ENCODE measurements at regions not wholly inside any gene's neighbourhood (a gene's known extent, or its start where the extent isn't known, plus 50 kb on each side); places are given as distances from the start of the nearest gene placed in this dataset.

DNA sequence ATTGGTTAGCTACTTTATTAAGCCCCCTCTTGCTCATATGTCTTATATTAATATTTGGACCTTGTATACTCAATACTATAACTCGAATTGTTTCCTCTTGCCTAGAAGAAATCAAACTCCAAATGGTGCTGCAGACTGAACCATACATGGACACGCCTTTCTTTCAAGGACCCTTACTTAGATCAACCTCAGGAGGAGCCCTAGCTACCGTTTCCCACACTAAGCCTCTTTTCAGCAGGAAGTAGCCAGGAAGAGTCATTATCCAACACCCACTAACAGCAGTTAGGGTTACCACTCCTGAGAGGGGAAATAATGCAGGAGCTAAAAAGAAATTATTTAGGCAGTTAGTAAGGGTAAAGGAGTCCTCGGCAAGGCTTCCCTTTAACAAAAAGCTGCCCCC, 243.8 kb upstream of the PUM3 start:
- Mint-ChIP-seq H3K36me3 (no peaks in the 10 kb centered on the region), H3K9me3 (peaks cover 11% of the 10 kb centered on the region), H3K4me1 (peaks cover 21% of the 10 kb centered on the region), H3K4me3 (no peak overlapping the region), H3K27me3 (ENCODE audit: low read depth) (no peaks in the 10 kb centered on the region), H3K27ac (peak overlapping the region; percentile 69; the same call in 1 of the 2 replicates)
- TF ChIP-seq, protein P1, sequence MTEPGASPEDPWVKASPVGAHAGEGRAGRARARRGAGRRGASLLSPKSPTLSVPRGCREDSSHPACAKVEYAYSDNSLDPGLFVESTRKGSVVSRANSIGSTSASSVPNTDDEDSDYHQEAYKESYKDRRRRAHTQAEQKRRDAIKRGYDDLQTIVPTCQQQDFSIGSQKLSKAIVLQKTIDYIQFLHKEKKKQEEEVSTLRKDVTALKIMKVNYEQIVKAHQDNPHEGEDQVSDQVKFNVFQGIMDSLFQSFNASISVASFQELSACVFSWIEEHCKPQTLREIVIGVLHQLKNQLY (CRISPR knock-in tag; IDR thresholded peaks at IDR 0.05) = no peak
- TF ChIP-seq, protein P2, sequence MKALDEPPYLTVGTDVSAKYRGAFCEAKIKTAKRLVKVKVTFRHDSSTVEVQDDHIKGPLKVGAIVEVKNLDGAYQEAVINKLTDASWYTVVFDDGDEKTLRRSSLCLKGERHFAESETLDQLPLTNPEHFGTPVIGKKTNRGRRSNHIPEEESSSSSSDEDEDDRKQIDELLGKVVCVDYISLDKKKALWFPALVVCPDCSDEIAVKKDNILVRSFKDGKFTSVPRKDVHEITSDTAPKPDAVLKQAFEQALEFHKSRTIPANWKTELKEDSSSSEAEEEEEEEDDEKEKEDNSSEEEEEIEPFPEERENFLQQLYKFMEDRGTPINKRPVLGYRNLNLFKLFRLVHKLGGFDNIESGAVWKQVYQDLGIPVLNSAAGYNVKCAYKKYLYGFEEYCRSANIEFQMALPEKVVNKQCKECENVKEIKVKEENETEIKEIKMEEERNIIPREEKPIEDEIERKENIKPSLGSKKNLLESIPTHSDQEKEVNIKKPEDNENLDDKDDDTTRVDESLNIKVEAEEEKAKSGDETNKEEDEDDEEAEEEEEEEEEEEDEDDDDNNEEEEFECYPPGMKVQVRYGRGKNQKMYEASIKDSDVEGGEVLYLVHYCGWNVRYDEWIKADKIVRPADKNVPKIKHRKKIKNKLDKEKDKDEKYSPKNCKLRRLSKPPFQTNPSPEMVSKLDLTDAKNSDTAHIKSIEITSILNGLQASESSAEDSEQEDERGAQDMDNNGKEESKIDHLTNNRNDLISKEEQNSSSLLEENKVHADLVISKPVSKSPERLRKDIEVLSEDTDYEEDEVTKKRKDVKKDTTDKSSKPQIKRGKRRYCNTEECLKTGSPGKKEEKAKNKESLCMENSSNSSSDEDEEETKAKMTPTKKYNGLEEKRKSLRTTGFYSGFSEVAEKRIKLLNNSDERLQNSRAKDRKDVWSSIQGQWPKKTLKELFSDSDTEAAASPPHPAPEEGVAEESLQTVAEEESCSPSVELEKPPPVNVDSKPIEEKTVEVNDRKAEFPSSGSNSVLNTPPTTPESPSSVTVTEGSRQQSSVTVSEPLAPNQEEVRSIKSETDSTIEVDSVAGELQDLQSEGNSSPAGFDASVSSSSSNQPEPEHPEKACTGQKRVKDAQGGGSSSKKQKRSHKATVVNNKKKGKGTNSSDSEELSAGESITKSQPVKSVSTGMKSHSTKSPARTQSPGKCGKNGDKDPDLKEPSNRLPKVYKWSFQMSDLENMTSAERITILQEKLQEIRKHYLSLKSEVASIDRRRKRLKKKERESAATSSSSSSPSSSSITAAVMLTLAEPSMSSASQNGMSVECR (CRISPR knock-in tag; IDR thresholded peaks at IDR 0.05; ENCODE audit: borderline replicate concordance) = no peak
- TF ChIP-seq SP1 (CRISPR knock-in tag; conservative IDR thresholded peaks at IDR 0.05) (no peak), FOXJ3 (CRISPR knock-in tag; IDR thresholded peaks at IDR 0.05; ENCODE audit: borderline replicate concordance) (no peak), GRHL2 (CRISPR knock-in tag; IDR thresholded peaks at IDR 0.05; ENCODE audit: insufficient replicate concordance, severe bottlenecking) (no peak), JUN (CRISPR knock-in tag; IDR thresholded peaks at IDR 0.05) (no peak), ZNF219 (CRISPR knock-in tag; IDR thresholded peaks at IDR 0.05; ENCODE audit: borderline replicate concordance) (no peak)
- TF ChIP-seq, protein P3, sequence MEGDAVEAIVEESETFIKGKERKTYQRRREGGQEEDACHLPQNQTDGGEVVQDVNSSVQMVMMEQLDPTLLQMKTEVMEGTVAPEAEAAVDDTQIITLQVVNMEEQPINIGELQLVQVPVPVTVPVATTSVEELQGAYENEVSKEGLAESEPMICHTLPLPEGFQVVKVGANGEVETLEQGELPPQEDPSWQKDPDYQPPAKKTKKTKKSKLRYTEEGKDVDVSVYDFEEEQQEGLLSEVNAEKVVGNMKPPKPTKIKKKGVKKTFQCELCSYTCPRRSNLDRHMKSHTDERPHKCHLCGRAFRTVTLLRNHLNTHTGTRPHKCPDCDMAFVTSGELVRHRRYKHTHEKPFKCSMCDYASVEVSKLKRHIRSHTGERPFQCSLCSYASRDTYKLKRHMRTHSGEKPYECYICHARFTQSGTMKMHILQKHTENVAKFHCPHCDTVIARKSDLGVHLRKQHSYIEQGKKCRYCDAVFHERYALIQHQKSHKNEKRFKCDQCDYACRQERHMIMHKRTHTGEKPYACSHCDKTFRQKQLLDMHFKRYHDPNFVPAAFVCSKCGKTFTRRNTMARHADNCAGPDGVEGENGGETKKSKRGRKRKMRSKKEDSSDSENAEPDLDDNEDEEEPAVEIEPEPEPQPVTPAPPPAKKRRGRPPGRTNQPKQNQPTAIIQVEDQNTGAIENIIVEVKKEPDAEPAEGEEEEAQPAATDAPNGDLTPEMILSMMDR (IDR thresholded peaks at IDR 0.05) = no peak
- TF ChIP-seq, protein P4, sequence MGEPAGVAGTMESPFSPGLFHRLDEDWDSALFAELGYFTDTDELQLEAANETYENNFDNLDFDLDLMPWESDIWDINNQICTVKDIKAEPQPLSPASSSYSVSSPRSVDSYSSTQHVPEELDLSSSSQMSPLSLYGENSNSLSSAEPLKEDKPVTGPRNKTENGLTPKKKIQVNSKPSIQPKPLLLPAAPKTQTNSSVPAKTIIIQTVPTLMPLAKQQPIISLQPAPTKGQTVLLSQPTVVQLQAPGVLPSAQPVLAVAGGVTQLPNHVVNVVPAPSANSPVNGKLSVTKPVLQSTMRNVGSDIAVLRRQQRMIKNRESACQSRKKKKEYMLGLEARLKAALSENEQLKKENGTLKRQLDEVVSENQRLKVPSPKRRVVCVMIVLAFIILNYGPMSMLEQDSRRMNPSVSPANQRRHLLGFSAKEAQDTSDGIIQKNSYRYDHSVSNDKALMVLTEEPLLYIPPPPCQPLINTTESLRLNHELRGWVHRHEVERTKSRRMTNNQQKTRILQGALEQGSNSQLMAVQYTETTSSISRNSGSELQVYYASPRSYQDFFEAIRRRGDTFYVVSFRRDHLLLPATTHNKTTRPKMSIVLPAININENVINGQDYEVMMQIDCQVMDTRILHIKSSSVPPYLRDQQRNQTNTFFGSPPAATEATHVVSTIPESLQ (CRISPR knock-in tag; IDR thresholded peaks at IDR 0.05) = no peak
- TF ChIP-seq, protein P5, sequence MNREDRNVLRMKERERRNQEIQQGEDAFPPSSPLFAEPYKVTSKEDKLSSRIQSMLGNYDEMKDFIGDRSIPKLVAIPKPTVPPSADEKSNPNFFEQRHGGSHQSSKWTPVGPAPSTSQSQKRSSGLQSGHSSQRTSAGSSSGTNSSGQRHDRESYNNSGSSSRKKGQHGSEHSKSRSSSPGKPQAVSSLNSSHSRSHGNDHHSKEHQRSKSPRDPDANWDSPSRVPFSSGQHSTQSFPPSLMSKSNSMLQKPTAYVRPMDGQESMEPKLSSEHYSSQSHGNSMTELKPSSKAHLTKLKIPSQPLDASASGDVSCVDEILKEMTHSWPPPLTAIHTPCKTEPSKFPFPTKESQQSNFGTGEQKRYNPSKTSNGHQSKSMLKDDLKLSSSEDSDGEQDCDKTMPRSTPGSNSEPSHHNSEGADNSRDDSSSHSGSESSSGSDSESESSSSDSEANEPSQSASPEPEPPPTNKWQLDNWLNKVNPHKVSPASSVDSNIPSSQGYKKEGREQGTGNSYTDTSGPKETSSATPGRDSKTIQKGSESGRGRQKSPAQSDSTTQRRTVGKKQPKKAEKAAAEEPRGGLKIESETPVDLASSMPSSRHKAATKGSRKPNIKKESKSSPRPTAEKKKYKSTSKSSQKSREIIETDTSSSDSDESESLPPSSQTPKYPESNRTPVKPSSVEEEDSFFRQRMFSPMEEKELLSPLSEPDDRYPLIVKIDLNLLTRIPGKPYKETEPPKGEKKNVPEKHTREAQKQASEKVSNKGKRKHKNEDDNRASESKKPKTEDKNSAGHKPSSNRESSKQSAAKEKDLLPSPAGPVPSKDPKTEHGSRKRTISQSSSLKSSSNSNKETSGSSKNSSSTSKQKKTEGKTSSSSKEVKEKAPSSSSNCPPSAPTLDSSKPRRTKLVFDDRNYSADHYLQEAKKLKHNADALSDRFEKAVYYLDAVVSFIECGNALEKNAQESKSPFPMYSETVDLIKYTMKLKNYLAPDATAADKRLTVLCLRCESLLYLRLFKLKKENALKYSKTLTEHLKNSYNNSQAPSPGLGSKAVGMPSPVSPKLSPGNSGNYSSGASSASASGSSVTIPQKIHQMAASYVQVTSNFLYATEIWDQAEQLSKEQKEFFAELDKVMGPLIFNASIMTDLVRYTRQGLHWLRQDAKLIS (CRISPR knock-in tag; IDR thresholded peaks at IDR 0.05; ENCODE audit: borderline replicate concordance) = no peak
- TF ChIP-seq, protein P6, sequence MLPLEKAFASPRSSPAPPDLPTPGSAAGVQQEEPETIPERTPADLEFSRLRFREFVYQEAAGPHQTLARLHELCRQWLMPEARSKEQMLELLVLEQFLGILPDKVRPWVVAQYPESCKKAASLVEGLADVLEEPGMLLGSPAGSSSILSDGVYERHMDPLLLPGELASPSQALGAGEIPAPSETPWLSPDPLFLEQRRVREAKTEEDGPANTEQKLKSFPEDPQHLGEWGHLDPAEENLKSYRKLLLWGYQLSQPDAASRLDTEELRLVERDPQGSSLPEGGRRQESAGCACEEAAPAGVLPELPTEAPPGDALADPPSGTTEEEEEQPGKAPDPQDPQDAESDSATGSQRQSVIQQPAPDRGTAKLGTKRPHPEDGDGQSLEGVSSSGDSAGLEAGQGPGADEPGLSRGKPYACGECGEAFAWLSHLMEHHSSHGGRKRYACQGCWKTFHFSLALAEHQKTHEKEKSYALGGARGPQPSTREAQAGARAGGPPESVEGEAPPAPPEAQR (CRISPR knock-in tag; IDR thresholded peaks at IDR 0.05) = no peak
- TF ChIP-seq, protein P7, sequence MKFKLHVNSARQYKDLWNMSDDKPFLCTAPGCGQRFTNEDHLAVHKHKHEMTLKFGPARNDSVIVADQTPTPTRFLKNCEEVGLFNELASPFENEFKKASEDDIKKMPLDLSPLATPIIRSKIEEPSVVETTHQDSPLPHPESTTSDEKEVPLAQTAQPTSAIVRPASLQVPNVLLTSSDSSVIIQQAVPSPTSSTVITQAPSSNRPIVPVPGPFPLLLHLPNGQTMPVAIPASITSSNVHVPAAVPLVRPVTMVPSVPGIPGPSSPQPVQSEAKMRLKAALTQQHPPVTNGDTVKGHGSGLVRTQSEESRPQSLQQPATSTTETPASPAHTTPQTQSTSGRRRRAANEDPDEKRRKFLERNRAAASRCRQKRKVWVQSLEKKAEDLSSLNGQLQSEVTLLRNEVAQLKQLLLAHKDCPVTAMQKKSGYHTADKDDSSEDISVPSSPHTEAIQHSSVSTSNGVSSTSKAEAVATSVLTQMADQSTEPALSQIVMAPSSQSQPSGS (CRISPR knock-in tag; IDR thresholded peaks at IDR 0.05; ENCODE audit: borderline replicate concordance, low read depth) = no peak
- TF ChIP-seq, protein P8, sequence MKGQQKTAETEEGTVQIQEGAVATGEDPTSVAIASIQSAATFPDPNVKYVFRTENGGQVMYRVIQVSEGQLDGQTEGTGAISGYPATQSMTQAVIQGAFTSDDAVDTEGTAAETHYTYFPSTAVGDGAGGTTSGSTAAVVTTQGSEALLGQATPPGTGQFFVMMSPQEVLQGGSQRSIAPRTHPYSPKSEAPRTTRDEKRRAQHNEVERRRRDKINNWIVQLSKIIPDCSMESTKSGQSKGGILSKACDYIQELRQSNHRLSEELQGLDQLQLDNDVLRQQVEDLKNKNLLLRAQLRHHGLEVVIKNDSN (CRISPR knock-in tag; IDR thresholded peaks at IDR 0.05) = no peak
- TF ChIP-seq, protein P9, sequence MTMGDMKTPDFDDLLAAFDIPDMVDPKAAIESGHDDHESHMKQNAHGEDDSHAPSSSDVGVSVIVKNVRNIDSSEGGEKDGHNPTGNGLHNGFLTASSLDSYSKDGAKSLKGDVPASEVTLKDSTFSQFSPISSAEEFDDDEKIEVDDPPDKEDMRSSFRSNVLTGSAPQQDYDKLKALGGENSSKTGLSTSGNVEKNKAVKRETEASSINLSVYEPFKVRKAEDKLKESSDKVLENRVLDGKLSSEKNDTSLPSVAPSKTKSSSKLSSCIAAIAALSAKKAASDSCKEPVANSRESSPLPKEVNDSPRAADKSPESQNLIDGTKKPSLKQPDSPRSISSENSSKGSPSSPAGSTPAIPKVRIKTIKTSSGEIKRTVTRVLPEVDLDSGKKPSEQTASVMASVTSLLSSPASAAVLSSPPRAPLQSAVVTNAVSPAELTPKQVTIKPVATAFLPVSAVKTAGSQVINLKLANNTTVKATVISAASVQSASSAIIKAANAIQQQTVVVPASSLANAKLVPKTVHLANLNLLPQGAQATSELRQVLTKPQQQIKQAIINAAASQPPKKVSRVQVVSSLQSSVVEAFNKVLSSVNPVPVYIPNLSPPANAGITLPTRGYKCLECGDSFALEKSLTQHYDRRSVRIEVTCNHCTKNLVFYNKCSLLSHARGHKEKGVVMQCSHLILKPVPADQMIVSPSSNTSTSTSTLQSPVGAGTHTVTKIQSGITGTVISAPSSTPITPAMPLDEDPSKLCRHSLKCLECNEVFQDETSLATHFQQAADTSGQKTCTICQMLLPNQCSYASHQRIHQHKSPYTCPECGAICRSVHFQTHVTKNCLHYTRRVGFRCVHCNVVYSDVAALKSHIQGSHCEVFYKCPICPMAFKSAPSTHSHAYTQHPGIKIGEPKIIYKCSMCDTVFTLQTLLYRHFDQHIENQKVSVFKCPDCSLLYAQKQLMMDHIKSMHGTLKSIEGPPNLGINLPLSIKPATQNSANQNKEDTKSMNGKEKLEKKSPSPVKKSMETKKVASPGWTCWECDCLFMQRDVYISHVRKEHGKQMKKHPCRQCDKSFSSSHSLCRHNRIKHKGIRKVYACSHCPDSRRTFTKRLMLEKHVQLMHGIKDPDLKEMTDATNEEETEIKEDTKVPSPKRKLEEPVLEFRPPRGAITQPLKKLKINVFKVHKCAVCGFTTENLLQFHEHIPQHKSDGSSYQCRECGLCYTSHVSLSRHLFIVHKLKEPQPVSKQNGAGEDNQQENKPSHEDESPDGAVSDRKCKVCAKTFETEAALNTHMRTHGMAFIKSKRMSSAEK (CRISPR knock-in tag; IDR thresholded peaks at IDR 0.05; ENCODE audit: borderline replicate concordance) = no peak
- ChIA-PET POLR2A (no interaction called here), CTCF (interaction anchor here (0.7 to 1.2 kb wide), 7 partner anchors 67 to 354 kb away, joined by 3 to 7 read pairs (median 4); no protein-coding TSS in a partner anchor)
- DNase-seq (ENCODE audit: low spot score) (no peak), ATAC-seq (peak; percentile 58)

Measured in WTC11 (cell line).